WTC11 (cell line): ENCODE measurements at regions not wholly inside any gene's neighbourhood (a gene's known extent, or its start where the extent isn't known, plus 50 kb on each side); places are given as distances from the start of the nearest gene placed in this dataset.

Experiments used
- ATAC-seq: fragments of 200-7000 bp; cut with Tn5 transposase; 2 replicates; pipeline ENCODE4 v1.10.0; 2021; ENCODE audit warnings: mild to moderate bottlenecking, moderate library complexity
- CTCF ChIA-PET: fragments of 300-600 bp; sonication (Branson Sonifier 250); formaldehyde crosslinking; loops from one replicate; lab custom pipeline; 2021; ENCODE audit warnings: antibody characterized with exemption; lab: Charles Lee
- POLR2A ChIA-PET: fragments of 350-600 bp; sonication (Branson Sonifier 250); formaldehyde crosslinking; loops from one replicate; lab custom pipeline; 2021; ENCODE audit warnings: antibody characterized with exemption; lab: Charles Lee
- DNase-seq: peaks from one replicate; pipeline ENCODE4 v3.0.0; 2021; ENCODE audit warnings: low spot score
- H3K27ac Mint-ChIP-seq: 2 replicates; pipeline ENCODE4 v1.8.0; 2021; ENCODE audit warnings: mixed read lengths
- H3K27me3 Mint-ChIP-seq: 2 replicates; pipeline ENCODE4 v1.8.0; 2021; ENCODE audit warnings: low read depth, mild to moderate bottlenecking, moderate library complexity, mixed read lengths
- H3K36me3 Mint-ChIP-seq: 2 replicates; pipeline ENCODE4 v1.8.0; 2021; ENCODE audit warnings: mixed read lengths
- H3K4me1 Mint-ChIP-seq: 2 replicates; pipeline ENCODE4 v1.8.0; 2022; ENCODE audit warnings: mixed read lengths
- H3K4me3 Mint-ChIP-seq: 2 replicates; pipeline ENCODE4 v1.8.0; 2021; ENCODE audit warnings: mild to moderate bottlenecking, moderate library complexity, mixed read lengths
- H3K9me3 Mint-ChIP-seq: 2 replicates; pipeline ENCODE4 v1.8.0; 2021; ENCODE audit warnings: mixed read lengths
- AFF4 ChIP-seq: sonication (generic); formaldehyde crosslinking; IDR thresholded peaks from 2 replicates; pipeline ENCODE4 v1.8.1; 2023; ENCODE audit warnings: mild to moderate bottlenecking, missing genetic modification reagents, borderline replicate concordance
- ATF3 ChIP-seq: sonication (generic); formaldehyde crosslinking; conservative IDR thresholded peaks from 2 replicates; pipeline ENCODE4 v1.8.1; 2022; ENCODE audit warnings: mild to moderate bottlenecking, missing genetic modification reagents
- E2F4 ChIP-seq: sonication (generic); formaldehyde crosslinking; IDR thresholded peaks from 2 replicates; pipeline ENCODE4 v1.8.1; 2022; ENCODE audit warnings: low read depth, mild to moderate bottlenecking, moderate library complexity, missing genetic modification reagents, borderline replicate concordance
- E2F5 ChIP-seq: sonication (generic); formaldehyde crosslinking; IDR thresholded peaks from 2 replicates; pipeline ENCODE4 v1.8.1; 2022; ENCODE audit warnings: mild to moderate bottlenecking, moderate library complexity, missing genetic modification reagents
- FOXJ3 ChIP-seq: sonication (generic); formaldehyde crosslinking; IDR thresholded peaks from 2 replicates; pipeline ENCODE4 v1.9.0; 2021; ENCODE audit warnings: missing genetic modification reagents, mild to moderate bottlenecking, borderline replicate concordance
- GRHL2 ChIP-seq: fragments of 250-450 bp; sonication (Bioruptor Pico); IDR thresholded peaks from 2 replicates; pipeline ENCODE4 v1.8.0; 2022; ENCODE audit warnings: mild to moderate bottlenecking, moderate library complexity; ENCODE audit not compliant: insufficient replicate concordance, severe bottlenecking
- HMGA2 ChIP-seq: fragments of 250-450 bp; sonication (Bioruptor Pico); IDR thresholded peaks from 2 replicates; pipeline ENCODE4 v1.4.0; 2021; ENCODE audit warnings: mild to moderate bottlenecking, moderate library complexity
- IRF1 ChIP-seq: sonication (generic); formaldehyde crosslinking; IDR thresholded peaks from 2 replicates; pipeline ENCODE4 v1.8.0; 2023; ENCODE audit warnings: missing genetic modification reagents
- KAT7 ChIP-seq: sonication (generic); formaldehyde crosslinking; IDR thresholded peaks from 2 replicates; pipeline ENCODE4 v1.8.1; 2023; ENCODE audit warnings: missing genetic modification reagents, mild to moderate bottlenecking, borderline replicate concordance
- NFATC4 ChIP-seq: fragments of 250-450 bp; sonication (Bioruptor Pico); IDR thresholded peaks from 2 replicates; pipeline ENCODE4 v1.9.0; 2021; ENCODE audit warnings: mild to moderate bottlenecking
- NFE2L1 ChIP-seq: sonication (generic); formaldehyde crosslinking; IDR thresholded peaks from 2 replicates; pipeline ENCODE4 v1.8.1; 2023; ENCODE audit warnings: missing genetic modification reagents
- OVOL2 ChIP-seq: fragments of 250-450 bp; sonication (Bioruptor Pico); IDR thresholded peaks from 2 replicates; pipeline ENCODE4 v1.9.0; 2021; ENCODE audit warnings: mild to moderate bottlenecking, borderline replicate concordance
- PRDM15 ChIP-seq: sonication (generic); formaldehyde crosslinking; IDR thresholded peaks from 2 replicates; pipeline ENCODE4 v1.8.0; 2022; ENCODE audit warnings: missing genetic modification reagents
- SP1 ChIP-seq: sonication (generic); formaldehyde crosslinking; conservative IDR thresholded peaks from 2 replicates; pipeline ENCODE4 v1.8.1; 2022; ENCODE audit warnings: missing genetic modification reagents
- ZNF263 ChIP-seq: sonication (generic); formaldehyde crosslinking; IDR thresholded peaks from 2 replicates; pipeline ENCODE4 v1.8.1; 2022; ENCODE audit warnings: low read depth, mild to moderate bottlenecking, moderate library complexity, missing genetic modification reagents
- ZNF532 ChIP-seq: fragments of 250-450 bp; sonication (Bioruptor Pico); IDR thresholded peaks from 2 replicates; pipeline ENCODE4 v1.9.0; 2021; ENCODE audit warnings: mild to moderate bottlenecking, borderline replicate concordance
- ZSCAN18 ChIP-seq: fragments of 250-450 bp; sonication (Bioruptor Pico); IDR thresholded peaks from 2 replicates; pipeline ENCODE4 v2.1.2; 2022; ENCODE audit warnings: mild to moderate bottlenecking, moderate library complexity

GRCh38 chr10:130339091-130339490 is 202.9 kb downstream of the GLRX3 start:
- POLR2A ChIA-PET: no interaction called here
- TF ChIP-seq AFF4 (CRISPR knock-in tag) (no peak), OVOL2 (CRISPR knock-in tag) (no peak), SP1 (CRISPR knock-in tag) (no peak), IRF1 (CRISPR knock-in tag) (no peak), NFATC4 (CRISPR knock-in tag) (no peak), FOXJ3 (CRISPR knock-in tag) (no peak), PRDM15 (CRISPR knock-in tag) (no peak)
- CTCF ChIA-PET: no interaction called here
- H3K36me3 Mint-ChIP-seq: peaks cover 74% of the 10 kb centered on the region
- no peak overlapping the region for H3K27ac Mint-ChIP-seq
- DNase-seq: no peak
- no peak for ATAC-seq
- peaks cover 11% of the 10 kb centered on the region for H3K27me3 Mint-ChIP-seq
- no peak overlapping the region for H3K4me3 Mint-ChIP-seq
- peaks cover 80% of the 10 kb centered on the region for H3K9me3 Mint-ChIP-seq
- no peaks in the 10 kb centered on the region for H3K4me1 Mint-ChIP-seq

- ATAC-seq (no peak), DNase-seq (no peak)
- no peaks in the 10 kb centered on the region for H3K4me1 Mint-ChIP-seq
- ChIA-PET POLR2A (no interaction called here), CTCF (no interaction called here)
- H3K36me3 Mint-ChIP-seq: peaks cover 67% of the 10 kb centered on the region
- H3K27ac Mint-ChIP-seq: no peak overlapping the region
- peaks cover 74% of the 10 kb centered on the region for H3K9me3 Mint-ChIP-seq
- no peak overlapping the region for H3K4me3 Mint-ChIP-seq
- H3K27me3 Mint-ChIP-seq: peaks cover 11% of the 10 kb centered on the region
- no peak for TF ChIP-seq ATF3
- no peak for TF ChIP-seq E2F4 (CRISPR knock-in tag)
- TF ChIP-seq KAT7: no peak
- TF ChIP-seq HMGA2: no peak
- TF ChIP-seq E2F5 (CRISPR knock-in tag): no peak
- TF ChIP-seq NFE2L1 (CRISPR knock-in tag): no peak
- TF ChIP-seq ZNF263: no peak
- TF ChIP-seq ZNF532 (CRISPR knock-in tag): no peak
- no peak for TF ChIP-seq OVOL2 (CRISPR knock-in tag)
- TF ChIP-seq GRHL2 (CRISPR knock-in tag): no peak
- no peak for TF ChIP-seq ZSCAN18
These were observed 203.7 kb downstream of the GLRX3 start for GRCh38 chr10:130339911-130340310.
